RWPE1 (cell line): ENCODE measurements at regions not wholly inside any gene's neighbourhood (a gene's known extent, or its start where the extent isn't known, plus 50 kb on each side); places are given as distances from the start of the nearest gene placed in this dataset.

ENCODE experiments used
- CTCF ChIA-PET: fragments of 350-600 bp; sonication (Branson Sonifier 250); formaldehyde crosslinking; extraction: SDS; loops from one replicate; lab custom pipeline; 2021; lab: Yijun Ruan, JAX
- POLR2A ChIA-PET: fragments of 400-600 bp; formaldehyde crosslinking; extraction: SDS; loops from one replicate; lab custom pipeline; 2020; ENCODE audit warnings: antibody characterized with exemption; ENCODE audit not compliant: low non-redundant PET; lab: Yijun Ruan, JAX
- DNase-seq: peaks from one replicate; pipeline ENCODE4 v3.0.0; 2012; ENCODE audit warnings: low spot score
- H3K27ac ChIP-seq: fragments of 450-650 bp; 2 replicates; pipeline ENCODE4 v1.5.1; 2017
- CTCF ChIP-seq: fragments of 450-650 bp; conservative IDR thresholded peaks from 2 replicates; pipeline ENCODE4 v1.5.1; 2017; ENCODE audit warnings: low read depth, mild to moderate bottlenecking

GRCh38 chr11:82601711-82602110 lies 132.0 kb downstream of the FAM181B start:
- no peak for TF ChIP-seq CTCF
- no peak for DNase-seq
- POLR2A ChIA-PET, result no interaction called here
- H3K27ac ChIP-seq, result no peak overlapping the region
- CTCF ChIA-PET, result no interaction called here

GRCh38 chr11:82599836-82600235 lies 133.8 kb downstream of the FAM181B start:
- ChIA-PET CTCF (no interaction called here), POLR2A (no interaction called here)
- H3K27ac ChIP-seq, result no peak overlapping the region
- no peak for DNase-seq
- TF ChIP-seq CTCF, result no peak

- POLR2A ChIA-PET, result no interaction called here
- TF ChIP-seq CTCF, result no peak
- DNase-seq, result no peak
- CTCF ChIA-PET, result no interaction called here
- H3K27ac ChIP-seq, result no peak overlapping the region
Observed at GRCh38 chr11:82586581-82586980, 147.1 kb downstream of the FAM181B start.

- CTCF ChIA-PET, result interaction anchor here (0.7 kb wide), 1 partner anchor 226 kb away, joined by 3 read pairs; no protein-coding TSS in a partner anchor
- POLR2A ChIA-PET, result no interaction called here
- DNase-seq, result no peak
- TF ChIP-seq CTCF, result no peak
- H3K27ac ChIP-seq, result no peak overlapping the region
Observed at GRCh38 chr11:82577246-82577645, 156.4 kb downstream of the FAM181B start.

GRCh38 chr11:82560836-82561235 lies 172.8 kb downstream of the FAM181B start:
- no peak for DNase-seq
- CTCF ChIA-PET, result interaction anchor here (0.5 kb wide), 1 partner anchor 118 kb away, joined by 5 read pairs; no protein-coding TSS in a partner anchor
- POLR2A ChIA-PET, result no interaction called here
- H3K27ac ChIP-seq, result no peak overlapping the region
- TF ChIP-seq CTCF, result no peak

GRCh38 chr11:82559609-82560008 lies 174.1 kb downstream of the FAM181B start:
- no peak for DNase-seq
- ChIA-PET CTCF (no interaction called here), POLR2A (no interaction called here)
- H3K27ac ChIP-seq, result no peak overlapping the region
- TF ChIP-seq CTCF, result no peak

- POLR2A ChIA-PET, result no interaction called here
- no peak overlapping the region for H3K27ac ChIP-seq
- CTCF ChIA-PET, result no interaction called here
- no peak for TF ChIP-seq CTCF
- DNase-seq, result no peak
Observed at GRCh38 chr11:82557274-82557673, 176.4 kb downstream of the FAM181B start.
